Keratinocyte (primary cell): ENCODE measurements at regions not wholly inside any gene's neighbourhood (a gene's known extent, or its start where the extent isn't known, plus 50 kb on each side); places are given as distances from the start of the nearest gene placed in this dataset.

ENCODE experiments used
- DNase-seq: peaks from one replicate; pipeline ENCODE4 v3.0.0-alpha.2; 2011; ENCODE audit warnings: low read depth, missing footprints, low spot score
- FAIRE-seq: peaks from 2 replicates; lab custom pipeline; 2011; peaks lifted over from hg19 to GRCh38; lab: Jason Lieb, UNC
- H2AFZ ChIP-seq: 2 replicates; pipeline ENCODE4 v1.6.0; 2012; ENCODE audit warnings: low read length, control low read depth, inconsistent platforms; ENCODE audit not compliant: control insufficient read depth
- H3K27ac ChIP-seq: 2 replicates; pipeline ENCODE4 v1.5.1; 2011; ENCODE audit warnings: low read length; ENCODE audit not compliant: control insufficient read depth, insufficient read depth
- H3K27me3 ChIP-seq: 3 replicates; pipeline ENCODE4 v1.6.0; 2011; ENCODE audit warnings: low read length; ENCODE audit not compliant: control insufficient read depth, insufficient read depth; ENCODE audit errors: extremely low read depth
- H3K36me3 ChIP-seq, 2 experiments: 2 replicates in 1 of 2; 3 replicates in 1 of 2; pipeline ENCODE4 v1.5.1; 2011; ENCODE audit warnings: low read length in 2 of 2, mild to moderate bottlenecking in 1 of 2; ENCODE audit not compliant: control insufficient read depth in 2 of 2, insufficient read depth in 2 of 2; ENCODE audit errors: extremely low read depth in 1 of 2
- H3K4me1 ChIP-seq: 3 replicates; pipeline ENCODE4 v1.5.1; 2011; ENCODE audit warnings: low read length; ENCODE audit not compliant: control insufficient read depth, insufficient read depth; ENCODE audit errors: extremely low read depth
- H3K4me2 ChIP-seq: 3 replicates; pipeline ENCODE4 v1.6.0; 2011; ENCODE audit warnings: low read depth, low read length; ENCODE audit not compliant: control insufficient read depth, insufficient read depth; ENCODE audit errors: extremely low read depth
- H3K4me3 ChIP-seq, 3 experiments: fragments of 200-600 bp in 1 of 3; sonication (generic) in 1 of 3; 2 replicates in 2 of 3; 3 replicates in 1 of 3; pipeline ENCODE4 v1.5.1; 2011 to 2016; ENCODE audit warnings: low read length in 3 of 3, mild to moderate bottlenecking in 3 of 3, control low read depth in 2 of 3, inconsistent platforms in 1 of 3, low read depth in 1 of 3, mixed read lengths in 1 of 3, mixed run types in 1 of 3, moderate library complexity in 1 of 3; ENCODE audit not compliant: control insufficient read depth in 2 of 3, insufficient read depth in 2 of 3; ENCODE audit errors: extremely low read depth in 1 of 3
- H3K79me2 ChIP-seq: 2 replicates; pipeline ENCODE4 v1.6.0; 2012; ENCODE audit warnings: low read length; ENCODE audit not compliant: control insufficient read depth, insufficient read depth
- H3K9ac ChIP-seq: 3 replicates; pipeline ENCODE4 v1.6.0; 2011; ENCODE audit warnings: low read length; ENCODE audit not compliant: control insufficient read depth, insufficient read depth; ENCODE audit errors: extremely low read depth
- H3K9me1 ChIP-seq: 3 replicates; pipeline ENCODE4 v1.6.0; 2011; ENCODE audit warnings: low read length; ENCODE audit not compliant: control insufficient read depth, insufficient read depth; ENCODE audit errors: extremely low read depth
- H3K9me3 ChIP-seq: 2 replicates; pipeline ENCODE4 v1.5.1; 2012; ENCODE audit warnings: low read depth, low read length; ENCODE audit not compliant: control insufficient read depth
- H4K20me1 ChIP-seq: 3 replicates; pipeline ENCODE4 v1.6.0; 2011; ENCODE audit warnings: low read length; ENCODE audit not compliant: control insufficient read depth, insufficient read depth; ENCODE audit errors: extremely low read depth
- CTCF ChIP-seq, 3 experiments: IDR thresholded peaks in 1 of 3; conservative IDR thresholded peaks in 1 of 3; optimal IDR thresholded peaks in 1 of 3; 2 replicates in 2 of 3; 3 replicates in 1 of 3; pipeline versions ENCODE3 to v1.5.1; 2011; ENCODE audit warnings: low read length in 3 of 3, mild to moderate bottlenecking in 3 of 3, moderate library complexity in 2 of 3, control low read depth in 1 of 3, inconsistent platforms in 1 of 3; ENCODE audit not compliant: insufficient read depth in 2 of 3; ENCODE audit errors: extremely low read depth in 1 of 3
- EZH2 ChIP-seq: IDR thresholded peaks from one replicate; pipeline ENCODE4 v1.6.1; 2012; ENCODE audit warnings: inconsistent platforms, mild to moderate bottlenecking, low read length, moderate library complexity
- dilution Hi-C: fragments of 300-500 bp; cut with MboI; formaldehyde crosslinking; loops from one replicate; pipeline ENCODE4 v1.7.0; 2020; ENCODE audit warnings: low sequenced_read_pairs; ENCODE audit not compliant: extremely low pct_ligation_motif_present

- no peak overlapping the region for H3K9ac ChIP-seq
- no peaks in the 10 kb centered on the region for H3K9me1 ChIP-seq
- no peaks in the 10 kb centered on the region for H3K9me3 ChIP-seq
- H3K4me1 ChIP-seq: no peaks in the 10 kb centered on the region
- H3K4me2 ChIP-seq: no peak overlapping the region
- H3K36me3 ChIP-seq: no peaks in the 10 kb centered on the region
- dilution Hi-C loops: no loop called here
- no peak overlapping the region for H3K4me3 ChIP-seq
- no peak for TF ChIP-seq CTCF (optimal IDR thresholded peaks at IDR 0.05 in 1 of 3, IDR thresholded peaks at IDR 0.05 in 1 of 3, conservative IDR thresholded peaks at IDR 0.05 in 1 of 3; ENCODE audit: extremely low read depth in 1 of 3, insufficient read depth in 2 of 3, low read length in 3 of 3)
- no peak for TF ChIP-seq EZH2
- H3K27ac ChIP-seq: no peak overlapping the region
- H4K20me1 ChIP-seq: no peaks in the 10 kb centered on the region
- FAIRE-seq (no peak), DNase-seq (no peak)
- no peaks in the 10 kb centered on the region for H3K27me3 ChIP-seq
- H2AFZ ChIP-seq: no peak overlapping the region
- no peaks in the 10 kb centered on the region for H3K79me2 ChIP-seq
Measured at GRCh38 chr15:100785181-100786138, 94.2 kb upstream of the ALDH1A3 start.

- no peak overlapping the region for H3K4me2 ChIP-seq
- H3K79me2 ChIP-seq: no peaks in the 10 kb centered on the region
- H4K20me1 ChIP-seq: no peaks in the 10 kb centered on the region
- no peaks in the 10 kb centered on the region for H3K9me3 ChIP-seq
- H2AFZ ChIP-seq: no peak overlapping the region
- no peak for TF ChIP-seq CTCF (optimal IDR thresholded peaks at IDR 0.05 in 1 of 3, IDR thresholded peaks at IDR 0.05 in 1 of 3, conservative IDR thresholded peaks at IDR 0.05 in 1 of 3; ENCODE audit: extremely low read depth in 1 of 3, insufficient read depth in 2 of 3, low read length in 3 of 3)
- no peak for TF ChIP-seq EZH2
- no peak overlapping the region for H3K4me3 ChIP-seq
- H3K36me3 ChIP-seq: no peaks in the 10 kb centered on the region
- dilution Hi-C loops: no loop called here
- no peaks in the 10 kb centered on the region for H3K4me1 ChIP-seq
- no peak overlapping the region for H3K9ac ChIP-seq
- H3K9me1 ChIP-seq: no peaks in the 10 kb centered on the region
- FAIRE-seq (no peak), DNase-seq (no peak)
- H3K27me3 ChIP-seq: no peaks in the 10 kb centered on the region
- no peak overlapping the region for H3K27ac ChIP-seq
Measured at GRCh38 chr15:100786139-100786531, 93.5 kb upstream of the ALDH1A3 start.
